Epithelial cell of esophagus (primary cell): ENCODE measurements at regions not wholly inside any gene's neighbourhood (a gene's known extent, or its start where the extent isn't known, plus 50 kb on each side); places are given as distances from the start of the nearest gene placed in this dataset.

Experiments
- DNase-seq: peaks from one replicate; pipeline ENCODE4 v3.0.0; 2010; ENCODE audit warnings: low read depth
- H3K4me3 ChIP-seq: 2 replicates; pipeline ENCODE4 v1.5.1; 2011; ENCODE audit warnings: mild to moderate bottlenecking, low read length, control low read depth
- TF ChIP-seq, protein P1 (sequence below): IDR thresholded peaks from 2 replicates; pipeline ENCODE4 v1.5.1; 2011; ENCODE audit warnings: low read depth, mild to moderate bottlenecking, low read length, control low read depth, inconsistent platforms; ENCODE audit not compliant: insufficient read depth; ENCODE audit errors: missing control alignments

DNA sequence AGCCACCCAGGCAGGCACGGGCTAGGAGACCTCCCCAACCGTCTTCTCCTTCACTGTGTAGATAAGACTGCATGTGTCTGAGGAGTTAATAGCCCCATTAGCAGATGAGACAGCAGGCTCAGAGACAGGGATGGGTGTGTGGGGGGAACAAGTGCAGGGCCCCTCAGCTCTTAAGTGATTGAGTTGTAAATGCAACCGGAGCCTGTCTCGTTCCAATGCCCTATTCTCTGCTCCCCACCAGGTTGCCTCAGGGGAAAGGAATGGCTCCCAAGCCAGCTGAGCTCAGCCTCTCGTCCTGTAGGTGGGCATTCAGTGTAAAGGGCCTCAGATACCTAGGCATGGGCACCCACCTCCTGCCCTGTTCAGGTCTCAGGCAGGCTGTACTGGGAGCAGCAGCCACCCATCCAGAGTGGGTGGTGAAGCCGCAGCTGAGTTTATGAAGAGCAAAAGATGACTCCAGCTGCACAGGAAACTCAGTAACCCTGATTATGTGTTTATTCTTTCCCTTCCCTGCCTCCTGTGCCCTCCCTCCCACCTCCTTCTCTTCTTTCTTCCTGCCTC is 87.3 kb downstream of the PJA1 start:
- DNase-seq = no peak
- TF ChIP-seq, protein P1, sequence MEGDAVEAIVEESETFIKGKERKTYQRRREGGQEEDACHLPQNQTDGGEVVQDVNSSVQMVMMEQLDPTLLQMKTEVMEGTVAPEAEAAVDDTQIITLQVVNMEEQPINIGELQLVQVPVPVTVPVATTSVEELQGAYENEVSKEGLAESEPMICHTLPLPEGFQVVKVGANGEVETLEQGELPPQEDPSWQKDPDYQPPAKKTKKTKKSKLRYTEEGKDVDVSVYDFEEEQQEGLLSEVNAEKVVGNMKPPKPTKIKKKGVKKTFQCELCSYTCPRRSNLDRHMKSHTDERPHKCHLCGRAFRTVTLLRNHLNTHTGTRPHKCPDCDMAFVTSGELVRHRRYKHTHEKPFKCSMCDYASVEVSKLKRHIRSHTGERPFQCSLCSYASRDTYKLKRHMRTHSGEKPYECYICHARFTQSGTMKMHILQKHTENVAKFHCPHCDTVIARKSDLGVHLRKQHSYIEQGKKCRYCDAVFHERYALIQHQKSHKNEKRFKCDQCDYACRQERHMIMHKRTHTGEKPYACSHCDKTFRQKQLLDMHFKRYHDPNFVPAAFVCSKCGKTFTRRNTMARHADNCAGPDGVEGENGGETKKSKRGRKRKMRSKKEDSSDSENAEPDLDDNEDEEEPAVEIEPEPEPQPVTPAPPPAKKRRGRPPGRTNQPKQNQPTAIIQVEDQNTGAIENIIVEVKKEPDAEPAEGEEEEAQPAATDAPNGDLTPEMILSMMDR = no peak
- no peak overlapping the region for H3K4me3 ChIP-seq

DNA sequence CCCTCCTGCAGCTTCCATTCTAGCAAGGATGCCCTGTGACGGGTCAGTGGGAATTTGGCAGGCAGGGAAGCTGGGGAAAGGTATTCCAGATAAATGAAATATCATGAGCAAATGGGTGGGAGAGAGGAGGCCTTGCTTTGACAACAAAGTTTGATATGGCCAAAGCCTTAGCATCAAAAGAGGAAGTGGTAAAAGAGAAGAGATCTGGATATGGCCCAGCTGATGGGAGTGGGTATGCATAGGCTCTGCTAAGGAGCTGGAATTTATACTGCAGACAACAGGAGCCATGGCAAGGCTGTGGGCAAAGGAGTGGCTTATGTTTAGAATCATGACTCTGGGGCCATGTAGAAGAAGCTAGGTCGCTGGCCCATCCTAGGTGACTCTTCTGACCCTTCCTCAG is 89.2 kb downstream of the PJA1 start:
- H3K4me3 ChIP-seq = no peak overlapping the region
- no peak for DNase-seq
- TF ChIP-seq, protein P1 = no peak

DNA sequence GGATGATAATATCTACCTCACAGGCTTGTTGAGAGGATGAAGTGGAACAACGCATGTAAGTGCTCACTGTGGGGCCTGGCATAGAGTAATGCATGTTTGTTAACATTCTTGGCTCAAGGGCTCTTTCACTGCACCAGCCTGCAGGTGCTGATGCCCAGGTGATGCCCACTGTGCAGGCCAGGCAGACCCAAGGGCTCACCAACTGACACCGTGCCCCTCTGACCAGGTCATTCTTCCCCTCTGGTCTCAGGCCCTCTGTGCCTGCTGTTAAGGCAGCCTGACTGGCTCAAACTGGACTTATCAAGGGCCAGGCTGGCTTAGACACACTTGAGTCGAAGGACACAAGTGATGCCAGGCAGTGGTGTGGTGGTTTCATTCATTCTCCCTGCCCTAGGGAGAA is 90.5 kb downstream of the PJA1 start:
- no peak overlapping the region for H3K4me3 ChIP-seq
- TF ChIP-seq, protein P1 = no peak
- DNase-seq = no peak

DNA sequence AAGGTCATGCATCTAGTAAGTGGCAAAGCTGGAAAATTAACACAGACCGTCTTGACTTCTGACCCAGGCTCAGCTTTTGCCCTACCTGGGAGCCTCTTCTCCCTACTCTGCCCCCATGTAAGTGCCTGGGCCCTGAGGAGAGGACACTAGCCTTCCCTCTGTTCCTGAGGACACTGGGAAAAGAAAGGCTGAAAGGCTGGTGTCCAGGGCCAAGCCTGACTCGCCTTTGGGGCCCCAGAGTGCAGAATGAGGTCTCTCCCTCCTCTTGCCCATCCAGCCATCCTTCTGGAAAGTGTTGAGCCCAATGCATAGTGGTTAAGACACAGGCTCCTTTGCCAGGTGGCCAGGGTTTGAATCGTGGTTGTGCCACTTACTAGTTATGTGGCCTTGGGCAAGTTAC is 91.5 kb downstream of the PJA1 start:
- H3K4me3 ChIP-seq = no peak overlapping the region
- DNase-seq = no peak
- TF ChIP-seq, protein P1 = no peak

DNA sequence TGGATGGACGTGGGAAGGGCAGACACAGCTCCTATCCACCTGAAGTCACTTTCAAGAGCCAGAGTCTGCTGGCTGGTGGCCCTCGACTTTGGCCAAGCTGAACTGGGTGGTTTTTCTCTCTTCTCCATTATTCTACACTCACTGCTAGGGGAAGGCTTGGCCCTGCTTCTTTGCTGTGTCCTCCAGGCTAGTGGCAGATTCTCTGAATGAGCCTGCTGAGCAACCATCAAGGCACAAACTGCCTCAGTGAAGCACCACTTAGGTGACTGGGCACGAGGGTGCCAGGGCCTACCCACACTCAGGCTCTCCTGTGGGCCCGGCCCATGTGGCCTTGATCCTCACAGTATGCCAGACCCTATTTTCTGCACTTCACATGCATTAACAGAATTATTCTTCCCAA is 92.0 kb downstream of the PJA1 start:
- no peak for DNase-seq
- TF ChIP-seq, protein P1 = no peak
- no peak overlapping the region for H3K4me3 ChIP-seq

DNA sequence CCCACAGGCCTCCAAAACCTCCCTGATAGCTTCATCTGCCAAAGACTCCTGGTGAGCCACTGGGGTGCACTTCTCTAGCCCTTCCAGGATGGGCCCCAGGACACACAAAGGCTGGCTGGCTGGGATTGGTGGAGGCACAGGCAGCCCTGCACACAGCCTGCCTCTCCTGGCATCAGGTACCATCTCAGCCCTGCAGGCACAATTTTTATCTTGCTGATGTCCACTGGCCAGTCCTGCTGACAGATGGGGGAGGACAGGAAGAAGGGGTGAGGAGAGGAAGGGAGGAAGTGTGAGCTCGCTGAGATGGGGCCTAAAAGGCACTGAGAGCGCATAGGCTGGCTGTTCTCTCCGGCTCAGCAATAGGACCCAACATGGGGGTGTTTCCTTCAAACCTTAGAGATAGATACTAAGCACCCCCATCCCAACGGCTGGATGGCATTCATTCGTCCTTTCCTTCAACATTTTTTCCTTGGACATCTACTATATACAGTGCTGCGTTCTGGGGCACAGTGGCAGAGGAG is 92.7 kb downstream of the PJA1 start:
- DNase-seq = no peak
- H3K4me3 ChIP-seq = no peak overlapping the region
- TF ChIP-seq, protein P1 = no peak
